NT2/D1 (cell line): ENCODE measurements at regions not wholly inside any gene's neighbourhood (a gene's known extent, or its start where the extent isn't known, plus 50 kb on each side); places are given as distances from the start of the nearest gene placed in this dataset.

ENCODE experiments used
- DNase-seq: peaks from one replicate; pipeline ENCODE4 v3.0.0-alpha.2; 2011; ENCODE audit warnings: low read depth, low spot score
- H3K27me3 ChIP-seq: 2 replicates; pipeline ENCODE4 v1.6.0; 2011; ENCODE audit warnings: mild to moderate bottlenecking; ENCODE audit not compliant: insufficient read length, insufficient read depth
- H3K36me3 ChIP-seq: 2 replicates; pipeline ENCODE4 v1.6.1; 2011; ENCODE audit warnings: mild to moderate bottlenecking, low read length, mixed read lengths; ENCODE audit not compliant: insufficient read depth, insufficient read length
- H3K4me1 ChIP-seq: 2 replicates; pipeline ENCODE4 v1.5.1; 2011; ENCODE audit not compliant: insufficient read depth, insufficient read length
- H3K4me3 ChIP-seq: 2 replicates; pipeline ENCODE4 v1.5.1; 2011; ENCODE audit warnings: low read depth; ENCODE audit not compliant: insufficient read length
- H3K9ac ChIP-seq: 2 replicates; pipeline ENCODE4 v1.6.0; 2011; ENCODE audit warnings: low read depth; ENCODE audit not compliant: insufficient read length
- H3K9me3 ChIP-seq: 2 replicates; pipeline ENCODE4 v1.5.1; 2011; ENCODE audit warnings: mild to moderate bottlenecking, low read length; ENCODE audit not compliant: insufficient read depth
- SUZ12 ChIP-seq: IDR thresholded peaks from 2 replicates; pipeline ENCODE4 v1.6.1; 2011; ENCODE audit not compliant: insufficient read length, insufficient read depth; ENCODE audit errors: extremely low read depth
- YY1 ChIP-seq: IDR thresholded peaks from 2 replicates; pipeline ENCODE4 v1.6.1; 2011; ENCODE audit not compliant: insufficient read length, insufficient read depth
- ZNF274 ChIP-seq: IDR thresholded peaks from 2 replicates; pipeline ENCODE4 v1.6.1; 2011; ENCODE audit warnings: mild to moderate bottlenecking, low read depth, low read length

DNA sequence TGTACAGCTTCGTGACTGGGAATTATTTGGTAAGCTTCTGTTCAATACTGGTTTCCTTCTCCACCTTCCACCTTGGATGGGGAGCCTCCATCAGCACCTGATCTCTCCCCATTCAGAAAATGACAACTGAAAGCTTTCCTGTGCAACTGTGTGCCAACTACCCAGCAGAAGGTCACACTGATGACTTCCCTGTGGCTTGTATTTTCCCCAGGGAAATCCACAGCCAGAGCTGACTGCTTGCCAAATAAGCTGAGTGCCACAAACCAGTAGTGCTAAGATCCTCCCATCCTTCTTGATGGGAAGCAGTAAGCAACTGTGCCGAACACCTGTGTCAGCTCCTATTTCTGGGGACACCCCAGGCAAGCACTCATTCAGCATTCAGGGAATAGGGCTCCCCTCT lies 257.2 kb upstream of the SOX5 start:
- DNase-seq: no peak
- Histone ChIP-seq H3K4me3 (no peak overlapping the region), H3K27me3 (no peaks in the 10 kb centered on the region), H3K36me3 (no peaks in the 10 kb centered on the region), H3K9me3 (peaks cover 9% of the 10 kb centered on the region), H3K4me1 (no peaks in the 10 kb centered on the region), H3K9ac (no peak overlapping the region)
- TF ChIP-seq YY1 (no peak), ZNF274 (no peak), SUZ12 (no peak)

- Histone ChIP-seq H3K4me3 (no peak overlapping the region), H3K9ac (no peak overlapping the region), H3K27me3 (no peaks in the 10 kb centered on the region), H3K36me3 (no peaks in the 10 kb centered on the region), H3K9me3 (peaks cover 9% of the 10 kb centered on the region), H3K4me1 (peaks cover 3% of the 10 kb centered on the region)
- no peak for TF ChIP-seq SUZ12
- TF ChIP-seq YY1: no peak
- TF ChIP-seq ZNF274: no peak
- no peak for DNase-seq
These were observed 251.9 kb upstream of the SOX5 start for GRCh38 chr12:24201258-24201970.

GRCh38 chr12:24200010-24200409 lies 250.5 kb upstream of the SOX5 start:
- peaks cover 3% of the 10 kb centered on the region for H3K4me1 ChIP-seq
- H3K9ac ChIP-seq: no peak overlapping the region
- H3K9me3 ChIP-seq: peaks cover 9% of the 10 kb centered on the region
- TF ChIP-seq YY1 (no peak), ZNF274 (no peak), SUZ12 (no peak)
- H3K27me3 ChIP-seq: no peaks in the 10 kb centered on the region
- no peaks in the 10 kb centered on the region for H3K36me3 ChIP-seq
- DNase-seq: no peak
- H3K4me3 ChIP-seq: no peak overlapping the region

DNA sequence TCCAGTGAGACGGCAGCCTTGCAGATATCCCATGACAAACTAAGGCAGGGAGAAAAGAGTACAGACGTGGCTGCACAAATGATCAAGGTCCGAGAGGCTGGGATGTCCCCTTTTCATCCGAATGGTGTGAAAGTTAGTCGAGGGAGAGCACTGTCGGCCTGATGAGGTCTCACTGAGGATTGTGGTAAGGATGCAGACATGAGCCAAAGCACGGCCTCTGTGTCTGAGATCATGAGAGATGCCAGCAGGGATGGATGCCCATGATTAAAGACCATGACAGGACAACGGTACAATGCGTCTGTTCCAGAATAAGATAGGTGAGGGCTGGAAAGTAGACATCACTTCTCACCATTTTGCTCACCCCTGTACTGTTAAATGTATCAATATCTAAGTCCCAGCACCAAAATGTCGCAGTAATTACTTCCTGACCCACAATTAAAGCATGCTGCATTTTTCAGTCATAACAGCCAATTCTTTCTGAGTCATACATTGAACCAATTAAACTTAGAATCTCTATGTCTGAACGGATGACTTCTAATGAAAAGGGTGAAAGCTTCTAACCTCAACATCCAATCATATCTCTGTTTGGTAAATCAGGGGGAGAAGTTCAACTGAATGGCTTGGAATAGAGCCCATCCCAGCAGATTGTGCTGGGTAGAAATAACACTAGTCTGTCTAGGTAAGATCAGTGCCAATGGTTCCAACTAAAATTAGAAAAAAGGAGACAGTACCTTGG lies 249.6 kb upstream of the SOX5 start:
- H3K4me1 ChIP-seq: peaks cover 3% of the 10 kb centered on the region
- DNase-seq: no peak
- no peak overlapping the region for H3K9ac ChIP-seq

GRCh38 chr12:24198070-24198469 lies 248.6 kb upstream of the SOX5 start:
- peaks cover 3% of the 10 kb centered on the region for H3K4me1 ChIP-seq
- TF ChIP-seq ZNF274 (no peak), YY1 (no peak), SUZ12 (no peak)
- DNase-seq: no peak
- no peaks in the 10 kb centered on the region for H3K36me3 ChIP-seq
- no peaks in the 10 kb centered on the region for H3K27me3 ChIP-seq
- peaks cover 3% of the 10 kb centered on the region for H3K9me3 ChIP-seq
- H3K4me3 ChIP-seq: no peak overlapping the region
- H3K9ac ChIP-seq: no peak overlapping the region

More for the DNA sequence above, 249.6 kb upstream of the SOX5 start:
- H3K9me3 ChIP-seq: peaks cover 9% of the 10 kb centered on the region
- H3K4me3 ChIP-seq: no peak overlapping the region
- no peaks in the 10 kb centered on the region for H3K36me3 ChIP-seq
- TF ChIP-seq YY1 (no peak), ZNF274 (no peak), SUZ12 (no peak)
- no peaks in the 10 kb centered on the region for H3K27me3 ChIP-seq

- peak; percentile 57 for DNase-seq
- no peaks in the 10 kb centered on the region for H3K27me3 ChIP-seq
- TF ChIP-seq YY1 (no peak), ZNF274 (no peak), SUZ12 (no peak)
These were observed 248.1 kb upstream of the SOX5 start for GRCh38 chr12:24197532-24197931.

GRCh38 chr12:24195063-24195462 lies 245.6 kb upstream of the SOX5 start:
- H3K4me1 ChIP-seq: peaks cover 3% of the 10 kb centered on the region
- TF ChIP-seq SUZ12 (no peak), YY1 (no peak), ZNF274 (no peak)
- no peaks in the 10 kb centered on the region for H3K27me3 ChIP-seq
- H3K36me3 ChIP-seq: no peaks in the 10 kb centered on the region
- no peaks in the 10 kb centered on the region for H3K9me3 ChIP-seq
- H3K4me3 ChIP-seq: no peak overlapping the region
- H3K9ac ChIP-seq: no peak overlapping the region
- DNase-seq: no peak

More at GRCh38 chr12:24197532-24197931, 248.1 kb upstream of the SOX5 start:
- no peaks in the 10 kb centered on the region for H3K9me3 ChIP-seq
- H3K9ac ChIP-seq: no peak overlapping the region
- H3K36me3 ChIP-seq: no peaks in the 10 kb centered on the region
- no peak overlapping the region for H3K4me3 ChIP-seq
- H3K4me1 ChIP-seq: peaks cover 3% of the 10 kb centered on the region

DNA sequence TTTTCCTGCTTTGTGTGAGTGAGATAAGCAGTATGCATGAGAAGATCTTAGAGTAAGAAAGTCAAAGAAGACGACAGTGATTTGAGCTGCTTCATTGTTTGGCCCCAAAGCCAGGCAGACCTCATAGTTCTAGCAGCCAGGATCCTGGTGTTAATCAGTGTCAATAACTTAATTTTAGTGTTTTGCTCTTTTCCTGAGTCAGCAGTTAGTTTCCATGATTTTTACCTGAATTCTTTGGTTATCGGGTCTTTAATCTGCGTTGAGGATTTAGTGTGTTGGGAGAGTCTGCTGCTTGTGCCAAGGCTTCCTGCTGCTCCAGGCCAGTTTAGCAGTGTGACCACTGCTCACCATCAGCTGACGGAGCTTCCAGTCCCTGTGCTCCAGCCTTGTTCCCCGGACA lies 241.6 kb upstream of the SOX5 start:
- Histone ChIP-seq H3K4me1 (no peaks in the 10 kb centered on the region), H3K36me3 (no peaks in the 10 kb centered on the region), H3K9me3 (no peaks in the 10 kb centered on the region; the same call in 1 of the 2 replicates), H3K9ac (no peak overlapping the region), H3K4me3 (no peak overlapping the region), H3K27me3 (no peaks in the 10 kb centered on the region)
- DNase-seq: no peak
- TF ChIP-seq ZNF274 (no peak), YY1 (no peak), SUZ12 (no peak)
